K562 (cell line): ENCODE measurements at regions not wholly inside any gene's neighbourhood (a gene's known extent, or its start where the extent isn't known, plus 50 kb on each side); places are given as distances from the start of the nearest gene placed in this dataset.

Experiments used
- CTCF ChIP-seq, 3 experiments: IDR thresholded peaks in 2 of 3; conservative IDR thresholded peaks in 1 of 3; 2 replicates each; pipeline ENCODE4 v1.5.1; 2011 to 2012; ENCODE audit warnings: low read length in 3 of 3, mild to moderate bottlenecking in 3 of 3, control low read depth in 2 of 3, improper control_type of control experiment in 1 of 3, inconsistent platforms in 1 of 3, low read depth in 1 of 3, mixed read lengths in 1 of 3, moderate library complexity in 1 of 3; ENCODE audit not compliant: insufficient read depth in 2 of 3
- EGR1 ChIP-seq: fragments of 450-650 bp; conservative IDR thresholded peaks from 2 replicates; pipeline ENCODE4 v1.6.1; 2017; ENCODE audit warnings: mild to moderate bottlenecking

DNA sequence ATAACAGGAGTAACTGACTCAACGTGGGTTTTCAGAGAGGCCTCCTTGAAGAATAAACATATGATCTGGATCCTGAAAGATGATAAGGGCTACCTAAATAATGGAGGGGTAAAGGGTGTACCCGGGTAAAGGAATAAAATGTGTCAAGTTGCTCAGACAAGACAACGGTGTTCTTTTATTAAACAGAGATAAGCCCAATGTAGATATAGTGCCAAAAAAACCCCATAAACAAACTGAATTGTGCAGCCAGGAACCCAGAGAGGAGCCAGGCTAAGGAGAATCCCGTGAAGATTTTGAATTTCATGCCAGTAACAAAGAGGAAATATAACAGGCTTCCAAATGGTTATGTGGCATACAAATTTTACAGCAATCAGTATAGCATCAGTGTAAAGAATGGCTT is 618.2 kb downstream of the CPS1 start:
- TF ChIP-seq CTCF (IDR thresholded peaks at IDR 0.05 in 2 of 3, conservative IDR thresholded peaks at IDR 0.05 in 1 of 3; ENCODE audit: insufficient read depth in 2 of 3, low read depth in 1 of 3, low read length in 3 of 3), result no peak
- TF ChIP-seq EGR1, result no peak
